ENCODE measurements at regions not wholly inside any gene's neighbourhood (a gene's known extent, or its start where the extent isn't known, plus 50 kb on each side); places are given as distances from the start of the nearest gene placed in this dataset.

DNA sequence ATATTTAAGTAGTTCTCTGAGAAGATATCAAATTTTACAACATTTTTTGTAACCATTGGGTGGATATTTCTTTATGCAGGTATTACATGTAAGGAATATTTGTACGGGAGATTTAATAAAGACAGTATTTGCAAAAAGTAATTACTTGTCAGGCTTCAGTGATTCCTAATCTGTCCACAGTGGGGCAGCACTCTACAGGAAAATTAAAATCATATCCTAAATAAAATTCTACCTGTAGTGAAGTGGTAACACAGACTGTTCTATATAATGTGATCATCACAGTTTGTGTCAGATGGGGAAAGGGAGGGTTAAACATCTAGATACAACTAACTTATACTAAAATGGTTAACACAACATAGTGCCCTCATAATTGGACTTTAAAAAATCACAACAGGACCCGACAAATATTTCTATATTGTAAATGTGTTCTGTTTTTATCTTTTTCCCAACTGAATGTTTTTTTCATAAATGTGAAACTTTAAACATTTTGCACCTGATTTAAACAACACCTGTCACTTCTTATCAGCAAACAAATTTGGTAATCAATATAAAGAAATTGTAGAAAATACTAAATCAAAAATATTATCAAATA lies 145.6 kb upstream of the MANEA start:
- no peaks in the 10 kb centered on the region for H3K27me3 ChIP-seq (ENCODE audit: insufficient read depth, poor library complexity, severe bottlenecking)
- H3K27ac ChIP-seq (replicated peaks) = no peak overlapping the region
- no peak overlapping the region for H3K4me3 ChIP-seq (replicated peaks; ENCODE audit: insufficient read depth, low read length)
- TF ChIP-seq REST (IDR thresholded peaks at IDR 0.05; ENCODE audit: insufficient replicate concordance, low read depth) (no peak), POLR2AphosphoS5 (IDR thresholded peaks at IDR 0.05; ENCODE audit: low read depth) (no peak), SPI1 (IDR thresholded peaks at IDR 0.05; ENCODE audit: borderline replicate concordance, low read depth) (no peak), GABPA (IDR thresholded peaks at IDR 0.05; ENCODE audit: low read depth) (no peak)
- TF ChIP-seq, protein P1, sequence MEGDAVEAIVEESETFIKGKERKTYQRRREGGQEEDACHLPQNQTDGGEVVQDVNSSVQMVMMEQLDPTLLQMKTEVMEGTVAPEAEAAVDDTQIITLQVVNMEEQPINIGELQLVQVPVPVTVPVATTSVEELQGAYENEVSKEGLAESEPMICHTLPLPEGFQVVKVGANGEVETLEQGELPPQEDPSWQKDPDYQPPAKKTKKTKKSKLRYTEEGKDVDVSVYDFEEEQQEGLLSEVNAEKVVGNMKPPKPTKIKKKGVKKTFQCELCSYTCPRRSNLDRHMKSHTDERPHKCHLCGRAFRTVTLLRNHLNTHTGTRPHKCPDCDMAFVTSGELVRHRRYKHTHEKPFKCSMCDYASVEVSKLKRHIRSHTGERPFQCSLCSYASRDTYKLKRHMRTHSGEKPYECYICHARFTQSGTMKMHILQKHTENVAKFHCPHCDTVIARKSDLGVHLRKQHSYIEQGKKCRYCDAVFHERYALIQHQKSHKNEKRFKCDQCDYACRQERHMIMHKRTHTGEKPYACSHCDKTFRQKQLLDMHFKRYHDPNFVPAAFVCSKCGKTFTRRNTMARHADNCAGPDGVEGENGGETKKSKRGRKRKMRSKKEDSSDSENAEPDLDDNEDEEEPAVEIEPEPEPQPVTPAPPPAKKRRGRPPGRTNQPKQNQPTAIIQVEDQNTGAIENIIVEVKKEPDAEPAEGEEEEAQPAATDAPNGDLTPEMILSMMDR (IDR thresholded peaks at IDR 0.05; ENCODE audit: insufficient read depth, low read length) = peak; percentile 36
- DNase-seq (ENCODE audit: low read depth in 1 of 2, low spot score in 1 of 2) = peak in 1 of 2 experiments; percentile 8

GRCh38 chr6:95439741-95440140 lies 137.6 kb upstream of the MANEA start:
- H3K4me3 ChIP-seq (replicated peaks; ENCODE audit: insufficient read depth, low read length) = no peak overlapping the region
- no peak for DNase-seq (ENCODE audit: low read depth in 1 of 2, low spot score in 1 of 2)
- TF ChIP-seq GABPA (IDR thresholded peaks at IDR 0.05; ENCODE audit: low read depth) (no peak), SPI1 (IDR thresholded peaks at IDR 0.05; ENCODE audit: borderline replicate concordance, low read depth) (no peak), REST (IDR thresholded peaks at IDR 0.05; ENCODE audit: insufficient replicate concordance, low read depth) (no peak), POLR2AphosphoS5 (IDR thresholded peaks at IDR 0.05; ENCODE audit: low read depth) (no peak)
- TF ChIP-seq, protein P1 (IDR thresholded peaks at IDR 0.05; ENCODE audit: insufficient read depth, low read length) = no peak

DNA sequence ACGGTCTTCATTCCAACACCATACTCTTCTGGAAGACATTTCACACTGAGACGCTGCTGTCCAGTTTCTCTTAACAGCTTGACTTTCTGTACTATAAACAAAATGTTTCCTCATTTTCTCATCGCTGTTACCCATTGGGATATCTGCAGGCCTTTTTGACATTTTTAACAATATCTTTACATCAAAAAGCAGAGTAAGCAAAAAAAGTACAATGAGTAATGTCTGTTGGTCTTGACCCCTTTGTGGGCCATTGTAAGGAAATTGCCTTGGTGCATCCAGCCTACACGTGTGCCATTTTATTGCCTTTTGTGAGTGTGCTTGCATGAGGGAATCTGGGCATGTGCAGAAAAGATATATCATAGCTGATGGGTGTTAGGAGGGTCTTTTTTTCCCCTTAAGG lies 129.1 kb upstream of the MANEA start:
- H3K27ac ChIP-seq (replicated peaks) = no peak overlapping the region
- no peaks in the 10 kb centered on the region for H3K27me3 ChIP-seq (ENCODE audit: insufficient read depth, poor library complexity, severe bottlenecking)
- TF ChIP-seq GABPA (IDR thresholded peaks at IDR 0.05; ENCODE audit: low read depth) (no peak), POLR2AphosphoS5 (IDR thresholded peaks at IDR 0.05; ENCODE audit: low read depth) (no peak)
- TF ChIP-seq, protein P1 (IDR thresholded peaks at IDR 0.05; ENCODE audit: insufficient read depth, low read length) = no peak
- H3K4me3 ChIP-seq (replicated peaks; ENCODE audit: insufficient read depth, low read length) = no peak overlapping the region
- DNase-seq (ENCODE audit: low read depth in 1 of 2, low spot score in 1 of 2) = no peak

More at GRCh38 chr6:95439741-95440140, 137.6 kb upstream of the MANEA start:
- Histone ChIP-seq H3K27ac (replicated peaks) (no peak overlapping the region), H3K27me3 (ENCODE audit: insufficient read depth, poor library complexity, severe bottlenecking) (no peaks in the 10 kb centered on the region)

- H3K27ac ChIP-seq (replicated peaks) = no peak overlapping the region
- no peak overlapping the region for H3K4me3 ChIP-seq (replicated peaks; ENCODE audit: insufficient read depth, low read length)
- no peak for DNase-seq (ENCODE audit: low read depth in 1 of 2, low spot score in 1 of 2)
- TF ChIP-seq REST (IDR thresholded peaks at IDR 0.05; ENCODE audit: insufficient replicate concordance, low read depth) (no peak), GABPA (IDR thresholded peaks at IDR 0.05; ENCODE audit: low read depth) (no peak), SPI1 (IDR thresholded peaks at IDR 0.05; ENCODE audit: borderline replicate concordance, low read depth) (no peak), POLR2AphosphoS5 (IDR thresholded peaks at IDR 0.05; ENCODE audit: low read depth) (no peak)
- TF ChIP-seq, protein P1 (IDR thresholded peaks at IDR 0.05; ENCODE audit: insufficient read depth, low read length) = no peak
- no peaks in the 10 kb centered on the region for H3K27me3 ChIP-seq (ENCODE audit: insufficient read depth, poor library complexity, severe bottlenecking)
Measured at GRCh38 chr6:95469511-95469910, 107.8 kb upstream of the MANEA start.
